Lower lobe of right lung (tissue), 2 donors: ENCODE measurements at regions not wholly inside any gene's neighbourhood (a gene's known extent, or its start where the extent isn't known, plus 50 kb on each side); places are given as distances from the start of the nearest gene placed in this dataset.

ENCODE experiments used
- ATAC-seq, 2 donors: fragments of 200-7000 bp; cut with Tn5 transposase; one replicate each; pipeline ENCODE4 v1.9.1; 2020 to 2022; ENCODE audit warnings: mild to moderate bottlenecking in 2 of 2, moderate library complexity in 2 of 2
- DNase-seq: peaks from one replicate; pipeline ENCODE4 v3.0.0-alpha.2; 2020
- H3K27ac ChIP-seq: fragments of 200-600 bp; one replicate; pipeline ENCODE4 v1.8.0; 2022
- H3K27me3 ChIP-seq: fragments of 200-600 bp; one replicate; pipeline ENCODE4 v1.8.0; 2022; ENCODE audit warnings: low read depth
- H3K36me3 ChIP-seq: fragments of 200-600 bp; one replicate; pipeline ENCODE4 v1.8.0; 2022; ENCODE audit warnings: mild to moderate bottlenecking
- H3K4me1 ChIP-seq: fragments of 200-600 bp; one replicate; pipeline ENCODE4 v1.8.0; 2022
- H3K4me3 ChIP-seq: fragments of 200-600 bp; one replicate; pipeline ENCODE4 v1.8.0; 2022; ENCODE audit warnings: mild to moderate bottlenecking
- H3K9me3 ChIP-seq: fragments of 200-600 bp; one replicate; pipeline ENCODE4 v1.8.0; 2022
- CTCF ChIP-seq: fragments of 200-600 bp; IDR thresholded peaks from one replicate; pipeline ENCODE4 v1.8.0; 2022; ENCODE audit warnings: antibody characterized with exemption, mild to moderate bottlenecking
- intact Hi-C: fragments of 100-400 bp; cut with DNase I; formaldehyde crosslinking; loops from one replicate; pipeline ENCODE4 v1.11.0; 2022
- donor health status: DM: no; HTN: yes; CAD: no; lungs with severe emphysema.

DNA sequence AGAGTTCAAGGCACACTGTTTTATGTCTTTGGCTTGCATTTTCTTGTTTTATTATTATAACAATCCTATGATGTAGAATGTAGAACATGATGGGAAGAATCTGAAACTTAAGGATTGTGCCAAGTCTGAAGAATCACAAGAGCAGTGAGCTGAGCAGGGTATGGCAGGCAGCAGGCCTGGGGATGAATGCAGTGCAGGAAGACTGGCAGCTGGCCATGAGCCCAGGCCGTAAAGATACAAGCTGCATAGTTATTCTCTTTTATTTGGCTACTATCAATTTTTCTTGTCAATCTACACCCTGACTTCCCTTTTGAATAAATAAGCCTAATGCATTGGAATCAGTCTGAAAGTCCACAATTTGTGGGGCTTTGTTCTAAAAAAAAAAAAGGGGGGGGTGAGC, 89.6 kb upstream of the ARPP21 start:
- intact Hi-C loops = no loop called here
- no peak overlapping the region for H3K27ac ChIP-seq
- no peak for DNase-seq

GRCh38 chr3:35562141-35562540, 77.2 kb upstream of the ARPP21 start:
- no peak for TF ChIP-seq CTCF
- DNase-seq (no peak), ATAC-seq (no peak)
- Histone ChIP-seq H3K27ac (no peak overlapping the region), H3K27me3 (no peaks in the 10 kb centered on the region), H3K36me3 (no peaks in the 10 kb centered on the region), H3K4me3 (no peak overlapping the region), H3K4me1 (no peaks in the 10 kb centered on the region), H3K9me3 (no peaks in the 10 kb centered on the region)
- intact Hi-C loops = no loop called here

More for the DNA sequence above, 89.6 kb upstream of the ARPP21 start:
- Histone ChIP-seq H3K4me3 (no peak overlapping the region), H3K27me3 (no peaks in the 10 kb centered on the region), H3K36me3 (no peaks in the 10 kb centered on the region), H3K4me1 (no peaks in the 10 kb centered on the region), H3K9me3 (no peaks in the 10 kb centered on the region)
- TF ChIP-seq CTCF = no peak
- ATAC-seq = no peak

DNA sequence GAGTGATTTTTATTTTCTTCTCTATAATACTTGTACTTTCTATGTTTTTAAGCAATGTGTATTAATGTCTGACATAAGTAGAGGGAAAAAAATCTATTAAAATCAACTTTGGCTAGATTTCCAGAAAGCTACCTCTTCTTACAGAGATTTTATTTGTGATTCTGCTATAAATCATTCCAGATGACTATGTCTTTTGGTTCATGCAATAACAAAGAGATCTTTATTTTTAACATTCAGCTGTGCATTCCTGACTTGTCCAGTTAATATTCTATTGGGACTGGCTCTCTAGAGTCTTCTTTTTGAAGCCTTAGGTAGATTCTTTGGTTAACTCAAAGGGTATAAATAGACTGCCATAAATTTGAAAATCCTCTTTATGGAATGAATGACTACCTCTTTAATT, 74.3 kb upstream of the ARPP21 start:
- H3K36me3 ChIP-seq = no peaks in the 10 kb centered on the region
- no peak for DNase-seq
- H3K9me3 ChIP-seq = no peaks in the 10 kb centered on the region
- no peaks in the 10 kb centered on the region for H3K27me3 ChIP-seq
- intact Hi-C loops = no loop called here
- TF ChIP-seq CTCF = no peak
- H3K4me1 ChIP-seq = no peaks in the 10 kb centered on the region
- H3K27ac ChIP-seq = no peak overlapping the region
- ATAC-seq = no peak
- no peak overlapping the region for H3K4me3 ChIP-seq
